ENCODE measurements at regions not wholly inside any gene's neighbourhood (a gene's known extent, or its start where the extent isn't known, plus 50 kb on each side); places are given as distances from the start of the nearest gene placed in this dataset.
"Not testable (repeated sequence)": the region's sequence is repeated elsewhere in the genome, so short reads cannot be mapped to it uniquely, and the experiment has no call there.

GRCh38 chr2:123578016-123578415, 447.1 kb upstream of the CNTNAP5 start:
- DNase-seq (ENCODE audit: low read depth in 4 of 4, low spot score in 3 of 4), result no peak

- no peak for DNase-seq (ENCODE audit: low read depth in 4 of 4, low spot score in 3 of 4)
These were observed 428.5 kb upstream of the CNTNAP5 start for GRCh38 chr2:123596621-123597020.

- no peak for DNase-seq (ENCODE audit: low read depth in 4 of 4, low spot score in 3 of 4)
These were observed 427.1 kb upstream of the CNTNAP5 start for GRCh38 chr2:123597988-123598387.

DNA sequence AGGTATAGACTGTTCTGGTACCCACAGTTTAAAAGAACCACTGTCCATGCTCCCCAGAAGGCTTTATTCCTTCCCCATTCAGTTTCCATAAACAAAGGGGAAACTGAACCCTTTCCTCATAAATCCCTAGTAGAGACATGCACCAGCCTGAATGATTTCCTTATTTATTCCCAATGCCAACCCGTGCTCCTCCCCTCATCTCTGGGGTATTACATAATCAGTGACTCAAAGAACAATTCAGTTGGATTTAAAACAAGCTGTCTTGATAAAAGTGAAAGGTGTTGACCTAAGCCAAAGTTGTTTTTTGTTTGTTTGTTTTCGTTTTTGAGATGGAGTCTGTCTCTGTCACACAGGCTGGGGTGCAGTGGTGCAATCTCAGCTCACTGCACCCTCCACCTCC, 418.5 kb upstream of the CNTNAP5 start:
- DNase-seq (ENCODE audit: low read depth in 4 of 4, low spot score in 3 of 4), result no peak

GRCh38 chr2:123609077-123609476, 416.0 kb upstream of the CNTNAP5 start:
- DNase-seq (ENCODE audit: low read depth in 4 of 4, low spot score in 3 of 4), result no peak

DNA sequence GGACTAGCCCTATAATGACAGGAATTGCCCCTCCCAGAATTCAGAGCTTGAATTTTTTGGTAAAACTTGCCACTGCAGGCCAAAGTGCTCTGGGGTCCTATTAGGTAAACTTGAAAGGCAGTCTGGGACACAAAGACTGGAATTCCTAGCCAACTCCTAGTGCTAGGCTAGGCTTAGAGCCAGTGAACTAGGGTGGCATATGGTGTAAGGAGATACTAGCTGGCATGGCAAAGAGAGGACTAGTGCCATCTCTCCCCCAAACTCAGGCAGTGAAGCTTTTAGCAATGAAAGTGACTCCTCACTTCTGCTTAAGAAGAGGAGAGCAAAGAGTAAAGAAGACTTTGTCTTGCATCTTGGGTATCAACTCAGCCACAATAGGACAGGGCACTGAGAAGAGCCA, 410.5 kb upstream of the CNTNAP5 start:
- DNase-seq (ENCODE audit: low read depth in 4 of 4, low spot score in 3 of 4), result no peak

GRCh38 chr2:123618642-123619041, 406.4 kb upstream of the CNTNAP5 start:
- DNase-seq (ENCODE audit: low read depth in 4 of 4, low spot score in 3 of 4), result not testable (repeated sequence)

GRCh38 chr2:123624816-123625215, 400.3 kb upstream of the CNTNAP5 start:
- no peak for DNase-seq (ENCODE audit: low read depth in 4 of 4, low spot score in 3 of 4)

GRCh38 chr2:123636232-123636631, 388.9 kb upstream of the CNTNAP5 start:
- no peak for DNase-seq (ENCODE audit: low read depth in 4 of 4, low spot score in 3 of 4)

DNA sequence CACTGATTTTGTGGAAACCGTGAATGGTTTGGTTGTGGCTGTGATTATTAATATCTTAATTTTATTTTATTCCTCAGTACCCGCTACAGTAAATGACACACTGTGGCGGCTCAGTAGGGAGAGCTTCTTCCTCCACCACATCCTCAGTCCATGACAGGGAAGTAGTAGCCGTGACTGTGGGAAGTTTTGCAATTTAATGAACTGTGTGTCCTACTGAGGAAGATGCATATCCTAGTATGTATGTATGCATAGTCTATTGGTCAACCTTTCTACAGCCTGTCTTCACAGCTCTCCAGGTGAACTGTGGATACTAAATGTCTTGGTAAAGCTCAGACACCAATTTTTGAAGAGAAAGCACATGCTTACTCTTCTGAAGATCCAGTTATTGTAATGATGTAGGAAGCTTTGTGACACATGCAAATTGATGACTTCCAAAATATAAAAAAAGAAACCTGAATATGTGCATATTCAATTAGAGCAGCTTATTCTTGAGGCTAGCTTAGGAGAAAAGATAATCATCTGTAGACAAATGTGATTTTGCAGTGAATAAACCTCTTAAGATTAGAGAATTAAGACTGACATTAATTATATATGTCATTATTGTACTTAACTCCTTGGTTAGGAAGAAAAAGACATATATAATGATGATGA, 384.3 kb upstream of the CNTNAP5 start:
- no peak for DNase-seq (ENCODE audit: low read depth in 4 of 4, low spot score in 3 of 4)

DNA sequence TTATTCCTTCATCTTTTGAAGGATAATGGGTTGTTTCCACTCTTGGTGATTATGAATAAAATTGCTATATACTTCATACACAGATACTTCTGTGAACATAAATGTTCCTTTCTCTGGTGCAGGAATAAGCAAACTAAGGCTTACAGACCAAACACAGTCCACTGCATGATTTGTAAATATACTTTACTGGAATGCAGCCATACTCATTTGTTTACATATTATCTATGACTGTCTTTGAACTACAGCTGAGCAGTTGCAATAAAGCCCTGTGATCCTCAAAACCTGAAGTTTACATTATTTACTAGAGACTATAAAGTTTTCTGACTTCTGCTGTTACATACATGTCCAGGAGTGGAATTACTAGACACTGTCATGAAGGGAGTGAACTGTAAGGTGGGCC, 381.0 kb upstream of the CNTNAP5 start:
- no peak for DNase-seq (ENCODE audit: low read depth in 4 of 4, low spot score in 3 of 4)

DNA sequence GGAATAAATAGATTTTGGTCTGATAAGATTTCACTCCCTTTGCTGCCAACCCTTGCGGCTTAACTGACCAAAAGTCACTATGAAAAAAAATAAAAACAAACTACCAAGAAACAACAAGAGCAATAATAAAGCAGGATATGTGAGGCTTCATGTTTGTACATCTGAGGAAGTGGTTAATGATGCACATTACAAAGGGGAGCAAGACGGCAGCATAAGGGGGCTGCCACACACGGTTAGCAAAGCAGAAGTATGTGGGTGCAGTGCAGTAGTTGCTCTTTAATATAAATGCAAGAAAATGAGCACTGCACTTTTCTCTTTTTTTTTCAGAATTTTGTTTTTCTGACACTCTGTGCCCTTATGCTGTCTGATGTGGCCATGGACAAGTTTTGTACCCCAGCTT, 377.1 kb upstream of the CNTNAP5 start:
- DNase-seq (ENCODE audit: low read depth in 4 of 4, low spot score in 3 of 4), result no peak

GRCh38 chr2:123648956-123649355, 376.1 kb upstream of the CNTNAP5 start:
- no peak for DNase-seq (ENCODE audit: low read depth in 4 of 4, low spot score in 3 of 4)

DNA sequence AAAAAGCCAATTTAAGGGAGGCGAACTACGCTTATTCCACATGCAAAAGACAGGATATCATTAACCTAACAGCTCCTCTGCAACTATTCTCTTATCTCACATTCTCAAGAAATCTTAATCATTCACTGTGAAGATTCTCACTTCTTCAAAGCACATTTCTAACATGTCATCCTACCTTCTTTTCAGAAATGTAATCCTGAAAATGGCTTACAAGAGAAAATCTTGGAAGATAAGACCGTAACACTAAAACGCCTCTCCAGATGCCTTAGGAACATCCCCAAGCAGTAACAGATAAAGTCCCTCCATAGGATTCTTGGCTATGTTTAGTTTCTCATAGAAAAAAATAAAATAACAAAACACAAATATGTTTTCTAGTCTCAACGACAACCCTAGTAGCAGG, 373.9 kb upstream of the CNTNAP5 start:
- no peak for DNase-seq (ENCODE audit: low read depth in 4 of 4, low spot score in 3 of 4)

DNA sequence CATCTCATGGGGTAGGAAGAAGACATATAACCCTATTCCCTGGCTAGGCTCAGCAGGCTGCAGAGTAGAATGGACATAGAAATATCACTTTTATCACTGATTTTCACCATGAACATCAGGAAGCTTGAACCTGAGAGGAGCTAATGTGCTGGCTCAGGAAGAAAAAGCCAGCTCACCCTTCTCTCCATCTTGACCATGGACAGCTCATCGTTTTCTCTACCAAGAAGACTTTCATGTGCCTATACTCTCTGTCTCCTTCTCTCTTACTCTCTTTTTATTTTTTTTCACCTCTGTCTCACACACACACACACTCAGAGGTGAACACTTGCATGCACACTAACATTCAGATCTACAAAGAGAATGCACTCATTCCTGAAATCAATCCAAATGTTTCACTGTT, 372.8 kb upstream of the CNTNAP5 start:
- DNase-seq (ENCODE audit: low read depth in 4 of 4, low spot score in 3 of 4), result no peak

DNA sequence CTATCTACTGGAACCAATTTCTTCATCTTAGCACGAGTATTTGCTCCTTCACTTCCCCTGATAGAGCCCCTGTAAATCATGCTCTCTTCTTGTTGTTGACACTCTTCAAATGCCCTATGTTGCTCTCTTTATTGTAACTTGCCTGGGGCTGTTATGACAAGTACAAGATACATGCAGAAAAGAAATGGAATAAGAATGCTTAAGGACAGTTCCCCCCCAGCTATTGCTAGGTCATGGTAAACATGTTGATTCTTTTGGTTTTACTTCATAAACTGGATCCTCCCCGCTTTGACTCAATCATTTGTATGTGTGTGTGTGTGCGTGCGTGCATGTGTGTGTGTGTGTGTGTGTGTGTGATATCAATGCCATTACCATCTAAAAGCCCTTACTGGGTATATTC, 368.5 kb upstream of the CNTNAP5 start:
- no peak for DNase-seq (ENCODE audit: low read depth in 4 of 4, low spot score in 3 of 4)

DNA sequence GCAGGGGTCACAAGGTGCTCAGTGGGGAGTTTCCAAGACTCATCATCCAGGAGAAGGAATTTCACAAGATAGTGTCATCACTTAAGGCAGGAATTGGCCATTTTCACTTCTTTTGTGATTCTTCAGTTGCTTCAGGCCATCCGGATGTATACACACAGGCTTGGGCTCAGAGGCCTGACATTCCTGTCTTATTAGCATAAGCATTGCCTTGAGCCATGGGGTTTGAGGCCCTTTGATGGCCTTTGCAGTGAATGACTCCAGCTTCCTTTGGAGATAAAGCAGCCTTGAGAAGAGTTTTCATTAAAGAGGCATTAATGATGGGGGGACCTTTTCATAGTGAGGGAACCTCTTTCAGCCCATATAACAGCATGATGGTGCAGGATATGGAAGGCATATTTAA, 366.0 kb upstream of the CNTNAP5 start:
- no peak for DNase-seq (ENCODE audit: low read depth in 4 of 4, low spot score in 3 of 4)

DNA sequence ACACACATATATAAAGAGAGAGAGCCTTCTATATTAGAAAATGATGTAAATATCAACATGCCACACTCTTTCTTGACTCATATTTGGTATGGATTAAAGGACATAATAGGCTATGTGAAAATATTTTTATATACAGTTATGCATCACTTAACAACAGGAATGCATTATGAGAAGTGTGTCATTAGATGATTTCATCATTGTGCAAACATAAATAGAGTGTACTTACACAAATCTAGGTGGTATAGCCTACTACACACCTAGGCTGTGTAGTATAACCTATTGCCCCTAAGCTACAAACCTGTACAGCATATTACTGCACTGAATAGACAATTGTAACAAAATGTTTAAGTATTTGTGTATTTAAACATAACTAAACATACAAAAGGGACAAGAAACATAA, 354.8 kb upstream of the CNTNAP5 start:
- no peak for DNase-seq (ENCODE audit: low read depth in 4 of 4, low spot score in 3 of 4)

DNA sequence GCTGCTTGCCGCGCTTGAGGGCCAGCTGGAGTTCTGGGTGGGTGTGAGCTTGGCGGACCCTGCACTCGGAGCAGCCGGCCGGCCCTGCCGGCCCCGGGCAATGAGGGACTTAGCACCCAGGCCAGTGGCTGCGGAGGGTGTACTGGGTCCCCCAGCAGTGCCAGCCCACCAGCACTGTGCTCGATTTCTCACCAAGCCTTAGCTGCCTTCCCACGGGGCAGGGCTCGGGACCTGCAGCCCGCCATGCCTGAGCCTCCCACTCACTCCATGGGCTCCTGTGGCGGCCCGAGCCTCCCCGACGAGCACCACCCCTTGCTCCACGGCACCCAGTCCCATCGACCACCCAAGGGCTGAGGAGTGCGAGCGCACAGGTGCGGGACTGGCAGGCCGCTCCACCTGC, 341.3 kb upstream of the CNTNAP5 start:
- DNase-seq (ENCODE audit: low read depth in 4 of 4, low spot score in 3 of 4), result not testable (repeated sequence)

DNA sequence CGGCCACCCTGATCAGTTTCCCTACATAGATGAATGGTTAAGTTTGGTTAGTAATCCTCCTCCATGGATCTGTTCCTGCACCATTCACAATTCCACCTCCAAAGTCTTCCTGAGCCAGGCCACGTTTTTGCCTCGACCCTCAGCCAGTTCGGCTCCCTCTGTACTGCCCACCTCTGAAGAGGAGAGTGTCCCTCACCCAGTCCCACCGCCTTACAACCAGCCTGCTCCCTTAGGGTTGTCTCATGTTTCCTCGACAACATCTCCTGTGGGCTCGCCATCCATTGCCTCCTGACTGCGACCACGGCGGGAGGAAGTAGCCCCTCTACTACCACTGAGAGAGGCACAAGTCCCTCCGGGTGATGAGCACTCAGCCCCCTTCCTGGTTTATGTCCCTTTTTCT, 338.0 kb upstream of the CNTNAP5 start:
- DNase-seq (ENCODE audit: low read depth in 4 of 4, low spot score in 3 of 4), result no peak

DNA sequence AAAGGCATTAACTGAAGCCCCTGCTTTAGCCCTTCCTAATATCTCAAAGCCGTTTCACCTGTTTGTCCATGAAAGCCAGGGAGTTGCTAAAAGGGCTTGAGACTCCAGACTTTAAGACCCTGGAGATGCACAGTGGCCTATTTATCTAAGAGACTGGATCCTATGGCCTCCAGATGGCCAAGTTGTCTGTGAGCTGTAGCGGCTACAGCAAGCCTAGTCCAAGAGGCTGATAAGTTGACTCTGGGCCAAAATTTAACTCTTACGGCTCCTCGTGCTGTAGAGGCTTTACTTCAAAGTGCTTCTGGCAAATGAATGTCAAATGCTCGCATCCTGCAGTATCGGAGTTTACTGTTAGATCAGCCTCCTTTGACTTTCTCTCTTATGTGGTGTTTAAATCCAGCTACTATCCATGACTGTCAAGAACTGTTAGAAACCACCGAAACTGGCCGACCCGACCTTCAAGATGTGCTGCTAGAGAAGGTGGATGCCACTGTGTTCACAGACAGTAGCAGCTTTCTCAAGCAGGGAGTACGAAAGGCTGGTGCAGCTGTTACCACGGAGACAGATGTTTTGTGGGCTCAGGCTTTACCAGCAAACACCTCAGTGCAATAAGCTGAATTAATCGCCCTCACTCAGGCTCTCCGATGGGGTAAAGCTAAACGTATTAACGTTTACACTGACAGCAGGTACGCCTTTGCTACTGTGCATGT, 336.7 kb upstream of the CNTNAP5 start:
- DNase-seq (ENCODE audit: low read depth in 4 of 4, low spot score in 3 of 4), result no peak

- DNase-seq (ENCODE audit: low read depth in 4 of 4, low spot score in 3 of 4), result no peak
These were observed 333.0 kb upstream of the CNTNAP5 start for GRCh38 chr2:123692121-123692520.

DNA sequence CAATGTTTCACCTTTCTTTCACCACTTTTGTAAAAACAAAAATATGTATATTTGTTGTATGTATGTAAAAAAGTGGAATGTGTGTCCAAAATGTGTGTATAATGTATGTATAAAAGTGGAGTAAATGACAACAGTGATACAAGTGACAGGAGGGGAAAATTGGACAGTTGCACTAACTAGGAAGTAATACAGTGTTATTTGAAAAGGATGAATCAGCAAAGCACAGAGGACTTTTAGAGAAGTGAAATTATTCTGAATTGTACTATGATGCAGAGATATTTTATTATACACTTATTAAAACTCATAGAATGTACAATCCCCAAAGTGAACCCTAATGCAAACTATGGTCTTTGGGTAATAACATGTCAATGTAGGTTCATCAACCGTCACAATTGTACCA, 331.3 kb upstream of the CNTNAP5 start:
- no peak for DNase-seq (ENCODE audit: low read depth in 4 of 4, low spot score in 3 of 4)

Measured in right renal pelvis (tissue), 4 donors.